ENCODE measurements at regions not wholly inside any gene's neighbourhood (a gene's known extent, or its start where the extent isn't known, plus 50 kb on each side); places are given as distances from the start of the nearest gene placed in this dataset.

GRCh38 chr10:52688899-52689298 lies 83.7 kb downstream of the MBL2 start:
- Histone ChIP-seq H3K79me2 (ENCODE audit: insufficient read depth, low read length) (no peaks in the 10 kb centered on the region), H3K27me3 (ENCODE audit: insufficient read depth, low read length) (no peaks in the 10 kb centered on the region), H3K27ac (ENCODE audit: low read depth, low read length) (no peak overlapping the region), H3K4me1 (ENCODE audit: insufficient read depth, low read length) (no peaks in the 10 kb centered on the region), H3K9ac (ENCODE audit: low read length) (no peak overlapping the region), H4K20me1 (ENCODE audit: insufficient read depth, low read length) (no peaks in the 10 kb centered on the region), H3K36me3 (ENCODE audit: insufficient read depth, low read length) (no peaks in the 10 kb centered on the region), H3K4me3 (ENCODE audit: insufficient read depth, low read depth, low read length) (no peak overlapping the region), H3K9me3 (ENCODE audit: insufficient read depth, low read depth, low read length) (no peaks in the 10 kb centered on the region), H2AFZ (ENCODE audit: low read depth, low read length) (no peak overlapping the region), H3K4me2 (ENCODE audit: low read length) (no peak overlapping the region)
- DNase-seq (ENCODE audit: low read depth) = no peak
- H3K36me3 Mint-ChIP-seq (ENCODE audit: low read depth, unreplicated experiment) = no peaks in the 10 kb centered on the region
- no peak for TF ChIP-seq EZH2 (IDR thresholded peaks at IDR 0.05; ENCODE audit: insufficient read depth, low read length)
- no peak for TF ChIP-seq CTCF (IDR thresholded peaks at IDR 0.05; ENCODE audit: insufficient read depth, low read depth, low read length)
- peaks cover 7% of the 10 kb centered on the region for H3K9me3 Mint-ChIP-seq (ENCODE audit: unreplicated experiment)
- no peak overlapping the region for H3K4me3 Mint-ChIP-seq (ENCODE audit: unreplicated experiment)
- no peak overlapping the region for H3K27ac Mint-ChIP-seq (ENCODE audit: unreplicated experiment)
- peaks cover 7% of the 10 kb centered on the region for H3K4me1 Mint-ChIP-seq (ENCODE audit: low read depth, unreplicated experiment)
- no peak for FAIRE-seq
- H3K27me3 Mint-ChIP-seq (ENCODE audit: low read depth, unreplicated experiment) = no peaks in the 10 kb centered on the region

GRCh38 chr10:52696232-52696631 lies 76.4 kb downstream of the MBL2 start:
- no peaks in the 10 kb centered on the region for H3K27me3 ChIP-seq (ENCODE audit: insufficient read depth, low read length)
- no peaks in the 10 kb centered on the region for H3K79me2 ChIP-seq (ENCODE audit: insufficient read depth, low read length)
- no peak overlapping the region for H3K27ac ChIP-seq (ENCODE audit: low read depth, low read length)
- no peaks in the 10 kb centered on the region for H3K9me3 ChIP-seq (ENCODE audit: insufficient read depth, low read depth, low read length)
- H3K9me3 Mint-ChIP-seq (ENCODE audit: unreplicated experiment) = peaks cover 6% of the 10 kb centered on the region
- no peaks in the 10 kb centered on the region for H3K4me1 Mint-ChIP-seq (ENCODE audit: low read depth, unreplicated experiment)
- H3K9ac ChIP-seq (ENCODE audit: low read length) = no peak overlapping the region
- no peaks in the 10 kb centered on the region for H3K36me3 ChIP-seq (ENCODE audit: insufficient read depth, low read length)
- H3K27ac Mint-ChIP-seq (ENCODE audit: unreplicated experiment) = no peak overlapping the region
- no peak for FAIRE-seq
- no peaks in the 10 kb centered on the region for H3K36me3 Mint-ChIP-seq (ENCODE audit: low read depth, unreplicated experiment)
- no peak overlapping the region for H3K4me3 Mint-ChIP-seq (ENCODE audit: unreplicated experiment)
- no peak for TF ChIP-seq EZH2 (IDR thresholded peaks at IDR 0.05; ENCODE audit: insufficient read depth, low read length)
- no peak for TF ChIP-seq CTCF (IDR thresholded peaks at IDR 0.05; ENCODE audit: insufficient read depth, low read depth, low read length)
- no peak for DNase-seq (ENCODE audit: low read depth)
- no peak overlapping the region for H3K4me2 ChIP-seq (ENCODE audit: low read length)
- H3K4me3 ChIP-seq (ENCODE audit: insufficient read depth, low read depth, low read length) = no peak overlapping the region
- H4K20me1 ChIP-seq (ENCODE audit: insufficient read depth, low read length) = no peaks in the 10 kb centered on the region
- no peak overlapping the region for H2AFZ ChIP-seq (ENCODE audit: low read depth, low read length)
- no peaks in the 10 kb centered on the region for H3K4me1 ChIP-seq (ENCODE audit: insufficient read depth, low read length)
- H3K27me3 Mint-ChIP-seq (ENCODE audit: low read depth, unreplicated experiment) = peaks cover 4% of the 10 kb centered on the region

GRCh38 chr10:52701647-52702046 lies 70.9 kb downstream of the MBL2 start:
- H3K27me3 Mint-ChIP-seq (ENCODE audit: low read depth, unreplicated experiment) = peaks cover 4% of the 10 kb centered on the region
- H4K20me1 ChIP-seq (ENCODE audit: insufficient read depth, low read length) = no peaks in the 10 kb centered on the region
- no peaks in the 10 kb centered on the region for H3K36me3 Mint-ChIP-seq (ENCODE audit: low read depth, unreplicated experiment)
- no peaks in the 10 kb centered on the region for H3K79me2 ChIP-seq (ENCODE audit: insufficient read depth, low read length)
- no peaks in the 10 kb centered on the region for H3K9me3 Mint-ChIP-seq (ENCODE audit: unreplicated experiment)
- H3K4me1 ChIP-seq (ENCODE audit: insufficient read depth, low read length) = no peaks in the 10 kb centered on the region
- H3K4me3 ChIP-seq (ENCODE audit: insufficient read depth, low read depth, low read length) = no peak overlapping the region
- H2AFZ ChIP-seq (ENCODE audit: low read depth, low read length) = no peak overlapping the region
- FAIRE-seq = no peak
- no peak overlapping the region for H3K27ac Mint-ChIP-seq (ENCODE audit: unreplicated experiment)
- no peak overlapping the region for H3K4me3 Mint-ChIP-seq (ENCODE audit: unreplicated experiment)
- H3K9me3 ChIP-seq (ENCODE audit: insufficient read depth, low read depth, low read length) = no peaks in the 10 kb centered on the region
- no peak overlapping the region for H3K4me2 ChIP-seq (ENCODE audit: low read length)
- H3K36me3 ChIP-seq (ENCODE audit: insufficient read depth, low read length) = no peaks in the 10 kb centered on the region
- H3K27ac ChIP-seq (ENCODE audit: low read depth, low read length) = no peak overlapping the region
- TF ChIP-seq EZH2 (IDR thresholded peaks at IDR 0.05; ENCODE audit: insufficient read depth, low read length) = no peak
- TF ChIP-seq CTCF (IDR thresholded peaks at IDR 0.05; ENCODE audit: insufficient read depth, low read depth, low read length) = no peak
- no peaks in the 10 kb centered on the region for H3K4me1 Mint-ChIP-seq (ENCODE audit: low read depth, unreplicated experiment)
- DNase-seq (ENCODE audit: low read depth) = no peak
- H3K27me3 ChIP-seq (ENCODE audit: insufficient read depth, low read length) = no peaks in the 10 kb centered on the region
- no peak overlapping the region for H3K9ac ChIP-seq (ENCODE audit: low read length)

Measured in astrocyte (in vitro differentiated cells and primary cell).